ENCODE measurements at regions not wholly inside any gene's neighbourhood (a gene's known extent, or its start where the extent isn't known, plus 50 kb on each side); places are given as distances from the start of the nearest gene placed in this dataset.

DNA sequence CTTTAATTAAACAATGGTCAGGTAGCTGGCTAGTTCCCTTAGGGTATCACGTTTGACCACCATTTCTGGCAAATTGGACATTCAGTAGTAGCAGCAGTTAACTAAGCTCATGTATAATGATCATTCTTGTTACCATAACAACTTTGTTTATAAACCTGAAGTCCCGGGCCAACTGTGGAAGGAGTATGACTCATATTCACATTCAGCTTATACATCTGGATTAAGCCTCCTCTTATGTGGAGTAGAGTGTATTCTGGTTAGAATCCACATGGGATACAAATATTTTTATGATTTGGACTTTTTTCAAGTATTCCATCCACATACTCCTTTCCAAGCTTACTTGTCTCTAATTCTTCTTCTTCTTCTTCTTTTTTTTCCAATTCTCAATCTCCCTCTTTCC is 70.3 kb upstream of the ZSWIM2 start:
- DNase-seq, result peak; percentile 72

DNA sequence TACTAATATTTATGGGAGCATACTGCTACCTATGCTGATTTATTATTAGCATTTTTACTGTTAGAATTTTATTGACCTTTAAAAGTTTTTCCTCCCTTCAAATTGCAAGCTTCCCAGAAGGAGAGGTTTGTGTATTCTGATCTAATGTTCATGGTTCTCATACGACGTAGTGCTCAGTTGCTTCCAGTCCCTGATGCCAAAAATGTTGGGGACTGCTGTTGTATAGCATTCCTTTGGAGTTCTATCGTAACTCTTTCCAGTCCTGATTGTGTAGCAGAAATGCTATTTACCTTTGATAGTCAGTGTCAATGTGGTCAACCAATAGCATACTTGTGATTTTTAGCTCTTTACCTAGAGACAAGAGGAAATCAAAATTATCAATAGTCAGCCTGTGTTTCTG is 69.5 kb upstream of the ZSWIM2 start:
- no peak for DNase-seq

DNA sequence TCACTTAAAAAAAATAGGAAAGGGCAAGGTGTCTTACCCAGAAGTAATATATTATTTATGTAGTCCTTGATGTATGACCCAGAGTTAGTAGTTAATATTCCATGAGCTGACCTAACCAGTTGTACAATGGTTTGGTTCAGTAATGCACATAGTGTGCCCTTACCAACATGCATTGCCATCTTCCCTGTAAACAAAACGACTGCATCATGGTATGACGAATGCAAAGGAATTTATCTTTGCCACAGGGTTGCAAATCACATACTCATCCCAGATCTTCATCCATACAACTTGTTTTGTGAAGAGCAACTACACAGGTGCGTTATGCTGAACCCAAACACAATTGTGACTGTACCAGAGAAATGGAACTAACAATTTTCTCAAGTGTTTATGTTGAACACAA is 68.9 kb upstream of the ZSWIM2 start:
- DNase-seq, result peak; percentile 35

DNA sequence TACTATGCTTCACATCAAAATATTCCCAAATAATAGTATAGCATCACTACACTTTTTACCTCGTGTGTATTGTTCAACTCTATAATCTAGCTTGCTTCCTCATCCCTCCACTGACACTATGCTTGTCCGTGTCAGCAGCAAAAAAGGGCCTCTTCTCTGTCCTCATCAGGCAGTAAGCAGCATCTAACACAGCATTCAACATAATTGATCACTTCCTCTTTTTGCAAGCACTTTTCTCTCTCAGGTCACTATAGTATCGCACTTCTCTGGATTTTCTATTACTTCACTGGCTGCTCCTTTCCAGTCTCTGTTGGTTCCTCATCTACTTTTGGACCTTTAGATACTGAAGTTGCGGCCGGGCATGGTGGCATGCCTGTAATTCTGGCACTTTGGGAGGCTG is 64.9 kb upstream of the ZSWIM2 start:
- DNase-seq, result no peak

- no peak for DNase-seq
Observed at GRCh38 chr2:186912979-186913378, 64.0 kb upstream of the ZSWIM2 start.

- no peak for DNase-seq
Observed at GRCh38 chr2:186911551-186912085, 62.6 kb upstream of the ZSWIM2 start.

- no peak for DNase-seq
Observed at GRCh38 chr2:186910996-186911395, 62.0 kb upstream of the ZSWIM2 start.

DNA sequence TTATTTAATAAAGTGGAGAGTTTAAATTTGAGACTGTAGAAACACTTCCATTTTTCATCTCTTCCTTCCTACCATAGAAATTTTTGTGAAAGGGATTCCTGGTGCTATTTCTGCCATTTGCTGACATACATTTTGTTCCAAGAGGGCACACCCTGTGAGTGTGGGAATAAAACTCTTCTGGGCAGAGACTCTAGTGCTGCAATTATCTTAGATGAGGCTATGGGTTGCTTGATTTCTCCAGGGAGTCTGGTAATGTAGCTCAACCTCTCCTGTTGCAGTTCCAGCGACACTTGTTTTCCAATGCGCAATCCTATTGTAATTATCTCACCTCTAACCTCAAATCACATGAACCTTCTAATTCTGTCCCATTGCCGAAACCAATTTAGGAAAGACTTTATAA is 60.1 kb upstream of the ZSWIM2 start:
- DNase-seq, result no peak

GRCh38 chr2:186907897-186908296 is 58.9 kb upstream of the ZSWIM2 start:
- DNase-seq, result no peak

DNA sequence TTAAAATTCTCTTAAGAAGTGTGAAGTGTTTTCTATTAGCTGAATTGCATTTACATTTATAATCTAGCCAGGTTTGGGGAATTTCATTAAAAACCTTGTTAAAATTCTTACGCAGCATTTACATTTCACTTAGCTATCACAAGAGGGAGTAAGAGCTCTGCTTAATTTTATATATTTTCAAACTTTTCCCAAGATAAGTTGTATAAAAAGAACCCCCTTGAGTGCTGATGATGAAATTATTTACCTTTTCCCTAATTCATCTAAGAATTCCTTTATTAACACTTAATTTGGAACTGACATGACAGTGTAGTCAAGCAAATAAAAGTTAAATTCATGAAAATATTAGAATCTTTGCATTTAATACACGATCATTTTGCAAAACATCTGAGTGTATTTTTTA is 54.2 kb upstream of the ZSWIM2 start:
- peak; percentile 11 for DNase-seq

Data from EL (cell line).